Tibial artery (tissue), 4 donors: ENCODE measurements at regions not wholly inside any gene's neighbourhood (a gene's known extent, or its start where the extent isn't known, plus 50 kb on each side); places are given as distances from the start of the nearest gene placed in this dataset.

ENCODE experiments used
- DNase-seq, 2 donors: peaks; one replicate each; pipeline ENCODE4 v3.0.0-alpha.2; 2019
- H3K27ac ChIP-seq, 2 donors: fragments of 200-600 bp; sonication (generic) in 1 of 2; 1 replicate in 1 of 2; 2 replicates in 1 of 2; pipeline ENCODE4 v1.5.1; 2018 to 2019; ENCODE audit warnings: mild to moderate bottlenecking in 1 of 2
- H3K27me3 ChIP-seq, 2 donors: fragments of 200-600 bp; sonication (generic) in 1 of 2; one replicate each; pipeline versions ENCODE4 v1.5.1 to v1.6.0; 2016 to 2019
- H3K36me3 ChIP-seq, 3 donors: fragments of 200-600 bp; sonication (generic) in 2 of 3; one replicate each; pipeline ENCODE4 v1.5.1; 2016 to 2019; ENCODE audit warnings: mild to moderate bottlenecking in 2 of 3
- H3K4me1 ChIP-seq, 4 donors: fragments of 200-600 bp; sonication (generic) in 2 of 4; 1 replicate in 3 of 4; 2 replicates in 1 of 4; pipeline ENCODE4 v1.5.1; 2016 to 2019
- H3K4me3 ChIP-seq, 2 donors: fragments of 200-600 bp; sonication (generic) in 1 of 2; 1 replicate in 1 of 2; 2 replicates in 1 of 2; pipeline ENCODE4 v1.5.1; 2018 to 2019; ENCODE audit warnings: mild to moderate bottlenecking in 2 of 2
- H3K9me3 ChIP-seq, 3 donors: fragments of 200-600 bp; sonication (generic) in 1 of 3; one replicate each; pipeline ENCODE4 v1.5.1; 2016 to 2019
- CTCF ChIP-seq, 2 experiments: fragments of 200-600 bp in 1 of 2; fragments of 450-650 bp in 1 of 2; IDR thresholded peaks; one replicate each; pipeline ENCODE4 v1.5.1; 2017 to 2019; ENCODE audit warnings: antibody characterized with exemption in 2 of 2, mild to moderate bottlenecking in 1 of 2, moderate library complexity in 1 of 2
- intact Hi-C: fragments of 100-400 bp; cut with DNase I; formaldehyde crosslinking; loops from one replicate; pipeline ENCODE4 v1.15.0; 2023; ENCODE audit warnings: low total_unique reads

DNA sequence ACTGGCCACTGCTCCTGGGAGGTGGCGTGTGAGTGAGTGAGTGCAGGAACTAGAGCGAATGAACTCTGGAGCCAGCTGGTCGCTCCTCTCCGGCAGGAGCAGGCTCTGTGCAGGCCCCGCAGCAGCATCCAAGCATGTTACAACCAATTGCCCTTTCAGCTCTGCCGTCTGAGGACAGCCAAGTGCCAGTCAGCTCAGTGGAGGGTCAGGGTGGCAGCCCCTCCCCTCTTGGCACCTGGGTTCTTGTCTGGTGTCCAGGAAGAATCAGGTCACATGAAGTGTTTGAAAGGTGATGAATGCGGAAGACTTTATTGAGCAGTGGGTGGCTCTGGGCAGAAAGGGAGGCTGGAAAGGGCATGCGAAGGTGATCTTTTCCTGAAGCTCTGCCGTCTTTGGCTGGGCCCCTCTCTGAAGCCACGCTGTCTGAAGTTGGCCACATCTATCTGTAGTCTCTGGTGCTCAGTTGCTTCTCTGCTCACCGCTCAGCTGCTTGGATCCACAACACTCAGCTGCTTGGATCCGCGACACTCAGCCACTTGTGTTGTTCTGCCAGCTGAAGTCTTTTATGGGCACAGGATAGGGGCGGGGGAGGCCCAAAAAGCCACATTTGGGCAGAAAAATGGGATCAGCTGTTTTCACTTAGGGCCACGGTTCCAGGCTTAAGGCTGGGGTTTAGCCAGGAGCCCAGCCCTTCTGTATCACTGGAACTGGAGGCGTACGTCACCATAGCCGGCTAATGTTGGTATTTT, 139.8 kb downstream of the ADSS2 start:
- Histone ChIP-seq H3K9me3 (no peaks in the 10 kb centered on the region), H3K27me3 (no peaks in the 10 kb centered on the region), H3K27ac (no peak overlapping the region), H3K4me1 (no peaks in the 10 kb centered on the region), H3K4me3 (no peak overlapping the region), H3K36me3 (no peaks in the 10 kb centered on the region)
- intact Hi-C loops = no loop called here
- no peak for DNase-seq
- no peak for TF ChIP-seq CTCF (IDR thresholded peaks at IDR 0.05)

- Histone ChIP-seq H3K27ac (no peak overlapping the region), H3K36me3 (no peaks in the 10 kb centered on the region), H3K4me3 (no peak overlapping the region), H3K9me3 (no peaks in the 10 kb centered on the region), H3K4me1 (no peaks in the 10 kb centered on the region), H3K27me3 (no peaks in the 10 kb centered on the region)
- no peak for DNase-seq
- TF ChIP-seq CTCF (IDR thresholded peaks at IDR 0.05) = no peak
- intact Hi-C loops = no loop called here
These were observed 138.4 kb downstream of the ADSS2 start for GRCh38 chr1:244313346-244313745.

DNA sequence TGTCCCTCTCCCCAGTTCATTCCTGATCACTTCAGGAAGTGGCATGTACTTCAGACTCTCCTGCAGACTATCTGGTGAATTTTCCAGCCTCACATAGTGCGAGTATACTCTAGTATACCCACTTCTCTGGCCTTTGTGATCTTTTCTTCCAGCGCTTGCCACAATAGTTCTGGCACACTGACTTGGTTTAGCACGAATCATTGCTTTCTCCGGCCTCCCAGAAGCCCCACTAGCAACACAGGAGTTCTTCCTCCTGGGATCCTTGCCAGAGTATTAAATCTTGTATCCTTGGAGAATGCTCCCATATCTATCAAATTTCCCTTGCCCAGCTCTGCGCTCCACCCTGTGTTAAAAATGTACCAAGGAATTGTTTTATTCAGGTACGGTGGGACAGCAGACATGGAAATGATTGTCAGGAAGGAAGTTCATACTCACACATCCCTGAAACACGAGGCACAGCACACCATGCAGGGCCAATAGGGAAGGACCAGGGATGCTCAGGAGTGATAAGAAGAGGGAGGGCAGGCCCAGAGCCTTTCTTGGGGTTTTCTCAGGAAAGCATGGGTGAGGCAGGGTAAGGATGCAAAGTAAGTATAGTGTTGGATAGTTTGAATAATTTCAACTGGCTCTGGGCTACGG, 136.7 kb downstream of the ADSS2 start:
- Histone ChIP-seq H3K4me1 (no peaks in the 10 kb centered on the region), H3K27ac (no peak overlapping the region), H3K36me3 (no peaks in the 10 kb centered on the region), H3K27me3 (no peaks in the 10 kb centered on the region), H3K4me3 (no peak overlapping the region), H3K9me3 (no peaks in the 10 kb centered on the region)
- no peak for TF ChIP-seq CTCF (IDR thresholded peaks at IDR 0.05)
- intact Hi-C loops = no loop called here
- DNase-seq = no peak

DNA sequence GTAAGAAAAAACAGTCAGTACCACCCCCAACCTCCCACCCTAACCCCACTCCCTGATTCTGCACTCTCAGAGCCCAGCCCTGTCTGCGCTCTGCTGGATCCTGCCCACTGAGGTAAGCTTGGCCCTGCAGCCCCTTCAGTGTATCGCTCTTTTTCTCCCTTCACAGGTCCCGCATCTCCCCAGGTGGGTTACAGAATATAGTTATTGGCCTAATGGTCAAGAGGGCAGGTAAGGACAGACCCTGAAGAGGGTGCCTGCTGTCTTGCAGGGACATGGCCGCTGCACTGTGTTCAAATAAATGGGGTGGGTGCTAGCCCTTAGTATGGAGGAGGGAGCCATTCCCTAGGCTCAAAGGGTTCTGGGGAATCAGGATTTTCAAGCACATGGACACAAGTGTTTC, 135.7 kb downstream of the ADSS2 start:
- Histone ChIP-seq H3K4me1 (no peaks in the 10 kb centered on the region), H3K36me3 (no peaks in the 10 kb centered on the region), H3K4me3 (no peak overlapping the region), H3K27ac (no peak overlapping the region), H3K9me3 (no peaks in the 10 kb centered on the region), H3K27me3 (no peaks in the 10 kb centered on the region)
- no peak for DNase-seq
- intact Hi-C loops = no loop called here
- TF ChIP-seq CTCF (IDR thresholded peaks at IDR 0.05) = no peak

- intact Hi-C loops = no loop called here
- no peaks in the 10 kb centered on the region for H3K9me3 ChIP-seq
- no peaks in the 10 kb centered on the region for H3K27me3 ChIP-seq
- no peak overlapping the region for H3K4me3 ChIP-seq
- no peak for DNase-seq
- no peak overlapping the region for H3K27ac ChIP-seq
- TF ChIP-seq CTCF (IDR thresholded peaks at IDR 0.05) = no peak
- no peaks in the 10 kb centered on the region for H3K36me3 ChIP-seq
- H3K4me1 ChIP-seq = no peaks in the 10 kb centered on the region
These were observed 135.3 kb downstream of the ADSS2 start for GRCh38 chr1:244316407-244316806.
